ENCODE measurements at regions not wholly inside any gene's neighbourhood (a gene's known extent, or its start where the extent isn't known, plus 50 kb on each side); places are given as distances from the start of the nearest gene placed in this dataset.

- no peaks in the 10 kb centered on the region for H3K36me3 ChIP-seq (ENCODE audit: control insufficient read depth, insufficient read depth, low read length)
- no peak overlapping the region for H3K9ac ChIP-seq (ENCODE audit: low read length)
- H3K4me1 ChIP-seq (ENCODE audit: control insufficient read depth, insufficient read depth, low read length), result peaks cover 54% of the 10 kb centered on the region
- H3K27me3 ChIP-seq (ENCODE audit: control insufficient read depth, insufficient read depth, low read length), result no peaks in the 10 kb centered on the region
- H3K27ac ChIP-seq (ENCODE audit: low read depth, low read length), result no peak overlapping the region
- H3K9me3 ChIP-seq (ENCODE audit: control insufficient read depth, insufficient read depth, low read depth, low read length), result peaks cover 4% of the 10 kb centered on the region; the same call in 1 of the 2 replicates
- H3K4me3 ChIP-seq (ENCODE audit: low read depth, low read length), result no peak overlapping the region
These were observed 171.0 kb downstream of the QRSL1 start for GRCh38 chr6:106800379-106800778.

GRCh38 chr6:106799031-106799894, 169.9 kb downstream of the QRSL1 start:
- H3K27me3 ChIP-seq (ENCODE audit: control insufficient read depth, insufficient read depth, low read length), result no peaks in the 10 kb centered on the region
- no peaks in the 10 kb centered on the region for H3K36me3 ChIP-seq (ENCODE audit: control insufficient read depth, insufficient read depth, low read length)
- no peak overlapping the region for H3K27ac ChIP-seq (ENCODE audit: low read depth, low read length)
- peaks cover 45% of the 10 kb centered on the region for H3K4me1 ChIP-seq (ENCODE audit: control insufficient read depth, insufficient read depth, low read length)
- H3K9me3 ChIP-seq (ENCODE audit: control insufficient read depth, insufficient read depth, low read depth, low read length), result no peaks in the 10 kb centered on the region
- no peak overlapping the region for H3K9ac ChIP-seq (ENCODE audit: low read length)
- no peak overlapping the region for H3K4me3 ChIP-seq (ENCODE audit: low read depth, low read length)

GRCh38 chr6:106797186-106797585, 167.8 kb downstream of the QRSL1 start:
- no peak overlapping the region for H3K4me3 ChIP-seq (ENCODE audit: low read depth, low read length)
- no peaks in the 10 kb centered on the region for H3K9me3 ChIP-seq (ENCODE audit: control insufficient read depth, insufficient read depth, low read depth, low read length)
- no peaks in the 10 kb centered on the region for H3K36me3 ChIP-seq (ENCODE audit: control insufficient read depth, insufficient read depth, low read length)
- H3K9ac ChIP-seq (ENCODE audit: low read length), result no peak overlapping the region
- peaks cover 30% of the 10 kb centered on the region; the same call in 1 of the 2 replicates for H3K4me1 ChIP-seq (ENCODE audit: control insufficient read depth, insufficient read depth, low read length)
- no peaks in the 10 kb centered on the region for H3K27me3 ChIP-seq (ENCODE audit: control insufficient read depth, insufficient read depth, low read length)
- H3K27ac ChIP-seq (ENCODE audit: low read depth, low read length), result no peak overlapping the region

GRCh38 chr6:106796781-106797180, 167.4 kb downstream of the QRSL1 start:
- no peaks in the 10 kb centered on the region for H3K36me3 ChIP-seq (ENCODE audit: control insufficient read depth, insufficient read depth, low read length)
- H3K27ac ChIP-seq (ENCODE audit: low read depth, low read length), result no peak overlapping the region
- H3K9ac ChIP-seq (ENCODE audit: low read length), result no peak overlapping the region
- H3K9me3 ChIP-seq (ENCODE audit: control insufficient read depth, insufficient read depth, low read depth, low read length), result no peaks in the 10 kb centered on the region
- H3K4me3 ChIP-seq (ENCODE audit: low read depth, low read length), result no peak overlapping the region
- no peaks in the 10 kb centered on the region for H3K27me3 ChIP-seq (ENCODE audit: control insufficient read depth, insufficient read depth, low read length)
- H3K4me1 ChIP-seq (ENCODE audit: control insufficient read depth, insufficient read depth, low read length), result peaks cover 26% of the 10 kb centered on the region; the same call in 1 of the 2 replicates

GRCh38 chr6:106794129-106794528, 164.8 kb downstream of the QRSL1 start:
- Histone ChIP-seq H3K4me3 (ENCODE audit: low read depth, low read length) (no peak overlapping the region), H3K36me3 (ENCODE audit: control insufficient read depth, insufficient read depth, low read length) (no peaks in the 10 kb centered on the region), H3K9ac (ENCODE audit: low read length) (no peak overlapping the region), H3K27me3 (ENCODE audit: control insufficient read depth, insufficient read depth, low read length) (no peaks in the 10 kb centered on the region), H3K27ac (ENCODE audit: low read depth, low read length) (no peak overlapping the region), H3K4me1 (ENCODE audit: control insufficient read depth, insufficient read depth, low read length) (peaks cover 4% of the 10 kb centered on the region; the same call in 1 of the 2 replicates), H3K9me3 (ENCODE audit: control insufficient read depth, insufficient read depth, low read depth, low read length) (no peaks in the 10 kb centered on the region)

GRCh38 chr6:106792536-106793236, 163.3 kb downstream of the QRSL1 start:
- H3K9me3 ChIP-seq (ENCODE audit: control insufficient read depth, insufficient read depth, low read depth, low read length), result no peaks in the 10 kb centered on the region
- no peaks in the 10 kb centered on the region for H3K36me3 ChIP-seq (ENCODE audit: control insufficient read depth, insufficient read depth, low read length)
- H3K27ac ChIP-seq (ENCODE audit: low read depth, low read length), result no peak overlapping the region
- no peak overlapping the region for H3K4me3 ChIP-seq (ENCODE audit: low read depth, low read length)
- H3K27me3 ChIP-seq (ENCODE audit: control insufficient read depth, insufficient read depth, low read length), result no peaks in the 10 kb centered on the region
- H3K9ac ChIP-seq (ENCODE audit: low read length), result no peak overlapping the region
- no peaks in the 10 kb centered on the region for H3K4me1 ChIP-seq (ENCODE audit: control insufficient read depth, insufficient read depth, low read length)

- Histone ChIP-seq H3K4me3 (ENCODE audit: low read depth, low read length) (no peak overlapping the region), H3K27ac (ENCODE audit: low read depth, low read length) (no peak overlapping the region), H3K27me3 (ENCODE audit: control insufficient read depth, insufficient read depth, low read length) (no peaks in the 10 kb centered on the region)
These were observed 161.6 kb downstream of the QRSL1 start for GRCh38 chr6:106790935-106791334.

GRCh38 chr6:106790149-106790770, 160.9 kb downstream of the QRSL1 start:
- no peaks in the 10 kb centered on the region for H3K27me3 ChIP-seq (ENCODE audit: control insufficient read depth, insufficient read depth, low read length)
- H3K4me3 ChIP-seq (ENCODE audit: low read depth, low read length), result no peak overlapping the region
- no peaks in the 10 kb centered on the region for H3K4me1 ChIP-seq (ENCODE audit: control insufficient read depth, insufficient read depth, low read length)
- H3K9ac ChIP-seq (ENCODE audit: low read length), result no peak overlapping the region
- H3K27ac ChIP-seq (ENCODE audit: low read depth, low read length), result no peak overlapping the region
- no peaks in the 10 kb centered on the region for H3K36me3 ChIP-seq (ENCODE audit: control insufficient read depth, insufficient read depth, low read length)
- H3K9me3 ChIP-seq (ENCODE audit: control insufficient read depth, insufficient read depth, low read depth, low read length), result no peaks in the 10 kb centered on the region

More at GRCh38 chr6:106790935-106791334, 161.6 kb downstream of the QRSL1 start:
- H3K9ac ChIP-seq (ENCODE audit: low read length), result no peak overlapping the region
- H3K4me1 ChIP-seq (ENCODE audit: control insufficient read depth, insufficient read depth, low read length), result no peaks in the 10 kb centered on the region
- no peaks in the 10 kb centered on the region for H3K36me3 ChIP-seq (ENCODE audit: control insufficient read depth, insufficient read depth, low read length)
- no peaks in the 10 kb centered on the region for H3K9me3 ChIP-seq (ENCODE audit: control insufficient read depth, insufficient read depth, low read depth, low read length)

- Histone ChIP-seq H3K27ac (ENCODE audit: low read depth, low read length) (no peak overlapping the region), H3K4me3 (ENCODE audit: low read depth, low read length) (no peak overlapping the region), H3K36me3 (ENCODE audit: control insufficient read depth, insufficient read depth, low read length) (no peaks in the 10 kb centered on the region), H3K9me3 (ENCODE audit: control insufficient read depth, insufficient read depth, low read depth, low read length) (no peaks in the 10 kb centered on the region), H3K9ac (ENCODE audit: low read length) (no peak overlapping the region), H3K4me1 (ENCODE audit: control insufficient read depth, insufficient read depth, low read length) (no peaks in the 10 kb centered on the region), H3K27me3 (ENCODE audit: control insufficient read depth, insufficient read depth, low read length) (no peaks in the 10 kb centered on the region)
These were observed 160.2 kb downstream of the QRSL1 start for GRCh38 chr6:106789428-106790148.

- Histone ChIP-seq H3K9me3 (ENCODE audit: control insufficient read depth, insufficient read depth, low read depth, low read length) (no peaks in the 10 kb centered on the region), H3K4me3 (ENCODE audit: low read depth, low read length) (no peak overlapping the region), H3K36me3 (ENCODE audit: control insufficient read depth, insufficient read depth, low read length) (no peaks in the 10 kb centered on the region), H3K27me3 (ENCODE audit: control insufficient read depth, insufficient read depth, low read length) (no peaks in the 10 kb centered on the region), H3K9ac (ENCODE audit: low read length) (no peak overlapping the region), H3K4me1 (ENCODE audit: control insufficient read depth, insufficient read depth, low read length) (no peaks in the 10 kb centered on the region; the same call in 1 of the 2 replicates), H3K27ac (ENCODE audit: low read depth, low read length) (no peak overlapping the region)
These were observed 159.4 kb downstream of the QRSL1 start for GRCh38 chr6:106788761-106789160.
